GM10266 (cell line): ENCODE measurements at regions not wholly inside any gene's neighbourhood (a gene's known extent, or its start where the extent isn't known, plus 50 kb on each side); places are given as distances from the start of the nearest gene placed in this dataset.

Experiments used
- DNase-seq: peaks from one replicate; pipeline ENCODE4 v3.0.0; 2012; ENCODE audit errors: extremely low spot score
- CTCF ChIP-seq: IDR thresholded peaks from 2 replicates; pipeline ENCODE4 v1.5.1; 2012; ENCODE audit warnings: mild to moderate bottlenecking, low read depth; ENCODE audit not compliant: control insufficient read depth, insufficient read depth; ENCODE audit errors: missing control alignments

GRCh38 chr11:96614101-96614500 is 224.3 kb downstream of the JRKL start:
- no peak for TF ChIP-seq CTCF
- no peak for DNase-seq

GRCh38 chr11:96614846-96615245 is 225.0 kb downstream of the JRKL start:
- no peak for DNase-seq
- no peak for TF ChIP-seq CTCF

- TF ChIP-seq CTCF = no peak
- DNase-seq = no peak
Observed at GRCh38 chr11:96620464-96621044, 230.7 kb downstream of the JRKL start.

GRCh38 chr11:96621161-96621560 is 231.3 kb downstream of the JRKL start:
- no peak for DNase-seq
- TF ChIP-seq CTCF = no peak

GRCh38 chr11:96622026-96622634 is 232.3 kb downstream of the JRKL start:
- TF ChIP-seq CTCF = no peak

GRCh38 chr11:96624126-96624525 is 234.3 kb downstream of the JRKL start:
- no peak for TF ChIP-seq CTCF
- DNase-seq = no peak

More at GRCh38 chr11:96622026-96622634, 232.3 kb downstream of the JRKL start:
- no peak for DNase-seq

- no peak for TF ChIP-seq CTCF
- DNase-seq = no peak
Observed at GRCh38 chr11:96627376-96627775, 237.6 kb downstream of the JRKL start.
